Keratinocyte (primary cell): ENCODE measurements at regions not wholly inside any gene's neighbourhood (a gene's known extent, or its start where the extent isn't known, plus 50 kb on each side); places are given as distances from the start of the nearest gene placed in this dataset.

Experiments
- EZH2 ChIP-seq: IDR thresholded peaks from one replicate; pipeline ENCODE4 v1.6.1; 2012; ENCODE audit warnings: inconsistent platforms, mild to moderate bottlenecking, low read length, moderate library complexity
- TF ChIP-seq, protein P1 (sequence below), 3 experiments: IDR thresholded peaks in 1 of 3; conservative IDR thresholded peaks in 1 of 3; optimal IDR thresholded peaks in 1 of 3; 2 replicates in 2 of 3; 3 replicates in 1 of 3; pipeline versions ENCODE3 to v1.5.1; 2011; ENCODE audit warnings: low read length in 3 of 3, mild to moderate bottlenecking in 3 of 3, moderate library complexity in 2 of 3, control low read depth in 1 of 3, inconsistent platforms in 1 of 3; ENCODE audit not compliant: insufficient read depth in 2 of 3; ENCODE audit errors: extremely low read depth in 1 of 3

- TF ChIP-seq, protein P1, sequence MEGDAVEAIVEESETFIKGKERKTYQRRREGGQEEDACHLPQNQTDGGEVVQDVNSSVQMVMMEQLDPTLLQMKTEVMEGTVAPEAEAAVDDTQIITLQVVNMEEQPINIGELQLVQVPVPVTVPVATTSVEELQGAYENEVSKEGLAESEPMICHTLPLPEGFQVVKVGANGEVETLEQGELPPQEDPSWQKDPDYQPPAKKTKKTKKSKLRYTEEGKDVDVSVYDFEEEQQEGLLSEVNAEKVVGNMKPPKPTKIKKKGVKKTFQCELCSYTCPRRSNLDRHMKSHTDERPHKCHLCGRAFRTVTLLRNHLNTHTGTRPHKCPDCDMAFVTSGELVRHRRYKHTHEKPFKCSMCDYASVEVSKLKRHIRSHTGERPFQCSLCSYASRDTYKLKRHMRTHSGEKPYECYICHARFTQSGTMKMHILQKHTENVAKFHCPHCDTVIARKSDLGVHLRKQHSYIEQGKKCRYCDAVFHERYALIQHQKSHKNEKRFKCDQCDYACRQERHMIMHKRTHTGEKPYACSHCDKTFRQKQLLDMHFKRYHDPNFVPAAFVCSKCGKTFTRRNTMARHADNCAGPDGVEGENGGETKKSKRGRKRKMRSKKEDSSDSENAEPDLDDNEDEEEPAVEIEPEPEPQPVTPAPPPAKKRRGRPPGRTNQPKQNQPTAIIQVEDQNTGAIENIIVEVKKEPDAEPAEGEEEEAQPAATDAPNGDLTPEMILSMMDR (optimal IDR thresholded peaks at IDR 0.05 in 1 of 3, IDR thresholded peaks at IDR 0.05 in 1 of 3, conservative IDR thresholded peaks at IDR 0.05 in 1 of 3; ENCODE audit: extremely low read depth in 1 of 3, insufficient read depth in 2 of 3, low read length in 3 of 3): no peak
- TF ChIP-seq EZH2: no peak
Measured at GRCh38 chr11:123255909-123256308, 60.9 kb upstream of the CLMP start.
